GM23338 (cell line): ENCODE measurements at regions not wholly inside any gene's neighbourhood (a gene's known extent, or its start where the extent isn't known, plus 50 kb on each side); places are given as distances from the start of the nearest gene placed in this dataset.

Experiments
- ATAC-seq: fragments of 200-7000 bp; cut with Tn5 transposase; 3 replicates; pipeline ENCODE4 v1.9.1; 2020
- DNase-seq: peaks from one replicate; pipeline ENCODE4 v3.0.0-alpha.2; 2015; ENCODE audit warnings: low spot score
- H2AFZ ChIP-seq: fragments of 200-600 bp; sonication (generic); 2 replicates; pipeline ENCODE4 v1.8.0; 2016; ENCODE audit warnings: antibody characterized with exemption, mild to moderate bottlenecking, moderate library complexity
- H3F3A ChIP-seq: fragments of 200-600 bp; sonication (generic); replicated peaks from 2 replicates; pipeline ENCODE4 v1.8.0; 2017; ENCODE audit warnings: antibody characterized with exemption, mixed run types, low read depth
- H3K27ac ChIP-seq: fragments of 200-600 bp; sonication (generic); 2 replicates; pipeline ENCODE4 v1.6.1; 2016; ENCODE audit warnings: low read depth
- H3K27me3 ChIP-seq: fragments of 200-600 bp; sonication (generic); 2 replicates; pipeline ENCODE4 v1.8.0; 2016; ENCODE audit warnings: mild to moderate bottlenecking, mixed run types, moderate library complexity; ENCODE audit not compliant: insufficient read depth
- H3K36me3 ChIP-seq: fragments of 200-600 bp; sonication (generic); 2 replicates; pipeline ENCODE4 v1.8.0; 2016; ENCODE audit warnings: mild to moderate bottlenecking; ENCODE audit not compliant: insufficient read depth
- H3K4me1 ChIP-seq: fragments of 200-600 bp; sonication (generic); 2 replicates; pipeline ENCODE4 v1.8.0; 2016; ENCODE audit warnings: mild to moderate bottlenecking, moderate library complexity; ENCODE audit not compliant: insufficient read depth
- H3K4me2 ChIP-seq: fragments of 200-600 bp; sonication (generic); 2 replicates; pipeline ENCODE4 v1.7.1; 2017; ENCODE audit warnings: mixed run types
- H3K4me3 ChIP-seq: fragments of 200-600 bp; sonication (generic); 2 replicates; pipeline ENCODE4 v1.6.1; 2016; ENCODE audit warnings: mixed run types
- H3K79me2 ChIP-seq: fragments of 200-600 bp; sonication (generic); replicated peaks from 2 replicates; pipeline ENCODE4 v1.8.0; 2017; ENCODE audit warnings: mild to moderate bottlenecking; ENCODE audit not compliant: insufficient read depth
- H3K9me2 ChIP-seq: fragments of 200-600 bp; sonication (generic); 2 replicates; pipeline ENCODE4 v1.8.0; 2017; ENCODE audit not compliant: insufficient read depth
- H4K20me1 ChIP-seq: fragments of 200-600 bp; sonication (generic); replicated peaks from 2 replicates; pipeline ENCODE4 v1.8.0; 2017; ENCODE audit warnings: mild to moderate bottlenecking; ENCODE audit not compliant: insufficient read depth
- H3K27ac Mint-ChIP-seq: 2 replicates; pipeline ENCODE4 v1.8.0; 2020; ENCODE audit warnings: inconsistent platforms, mild to moderate bottlenecking, moderate library complexity, mixed read lengths
- H3K27me3 Mint-ChIP-seq: 3 replicates; pipeline ENCODE4 v1.8.0; 2022; ENCODE audit warnings: low read depth, mild to moderate bottlenecking, moderate library complexity, mixed read lengths, inconsistent platforms; ENCODE audit not compliant: insufficient read depth, poor library complexity
- H3K36me3 Mint-ChIP-seq: 3 replicates; pipeline ENCODE4 v1.8.0; 2021; ENCODE audit warnings: low read depth, mild to moderate bottlenecking, inconsistent platforms, moderate library complexity, mixed read lengths
- H3K4me1 Mint-ChIP-seq: 3 replicates; pipeline ENCODE4 v1.8.0; 2020; ENCODE audit warnings: mild to moderate bottlenecking, inconsistent platforms, mixed read lengths
- H3K4me3 Mint-ChIP-seq: 3 replicates; pipeline ENCODE4 v1.8.0; 2021; ENCODE audit warnings: moderate library complexity, mild to moderate bottlenecking, inconsistent platforms, mixed read lengths
- H3K9me3 Mint-ChIP-seq: 3 replicates; pipeline ENCODE4 v1.8.0; 2020; ENCODE audit warnings: moderate library complexity, mild to moderate bottlenecking, inconsistent platforms, mixed read lengths
- CREB1 ChIP-seq: fragments of 250-450 bp; sonication (Bioruptor Pico); IDR thresholded peaks from 2 replicates; pipeline ENCODE4 v1.5.0; 2020; ENCODE audit warnings: low read depth, mild to moderate bottlenecking, moderate library complexity
- ETS1 ChIP-seq: IDR thresholded peaks from 2 replicates; pipeline ENCODE4 v1.6.1; 2016; ENCODE audit warnings: antibody characterized with exemption
- EZH2 ChIP-seq: fragments of 200-600 bp; sonication (generic); IDR thresholded peaks from one replicate; pipeline ENCODE4 v1.8.0; 2017; ENCODE audit warnings: antibody characterized with exemption, mild to moderate bottlenecking, low read depth; ENCODE audit not compliant: unreplicated experiment
- EZH2phosphoT487 ChIP-seq: fragments of 200-600 bp; sonication (generic); IDR thresholded peaks from one replicate; pipeline ENCODE4 v1.8.1; 2018; ENCODE audit warnings: antibody characterized with exemption; ENCODE audit not compliant: unreplicated experiment
- JUNB ChIP-seq: IDR thresholded peaks from one replicate; pipeline ENCODE4 v1.6.1; 2016; ENCODE audit warnings: antibody characterized with exemption; ENCODE audit not compliant: unreplicated experiment
- NANOG ChIP-seq: IDR thresholded peaks from 2 replicates; pipeline ENCODE4 v1.6.1; 2016; ENCODE audit warnings: antibody characterized with exemption, borderline replicate concordance
- POLR2AphosphoS5 ChIP-seq: IDR thresholded peaks from 2 replicates; pipeline ENCODE4 v1.6.1; 2016; ENCODE audit warnings: antibody characterized with exemption, low read depth
- STAT1 ChIP-seq: IDR thresholded peaks from one replicate; pipeline ENCODE4 v1.6.1; 2016; ENCODE audit warnings: antibody characterized with exemption; ENCODE audit not compliant: unreplicated experiment
- ZNF114 ChIP-seq: fragments of 250-450 bp; sonication (Bioruptor Pico); IDR thresholded peaks from 2 replicates; pipeline ENCODE4 v1.5.0; 2020; ENCODE audit warnings: mild to moderate bottlenecking, moderate library complexity
- ZNF331 ChIP-seq: fragments of 250-450 bp; sonication (Bioruptor Pico); IDR thresholded peaks from 2 replicates; pipeline ENCODE4 v1.5.0; 2020; ENCODE audit warnings: low read depth, mild to moderate bottlenecking, moderate library complexity
- TF ChIP-seq, protein P1 (sequence below), 2 experiments: fragments of 200-600 bp in 1 of 2; sonication (generic) in 1 of 2; conservative IDR thresholded peaks; 2 replicates each; pipeline versions ENCODE4 v1.5.1 to v1.6.1; 2016 to 2017; ENCODE audit warnings: antibody characterized with exemption in 2 of 2, low read depth in 2 of 2, mild to moderate bottlenecking in 2 of 2, moderate library complexity in 1 of 2
- TF ChIP-seq, protein P2 (sequence below): IDR thresholded peaks from one replicate; pipeline ENCODE4 v1.6.1; 2018; ENCODE audit warnings: antibody characterized with exemption; ENCODE audit not compliant: unreplicated experiment
- TF ChIP-seq, protein P3 (sequence below): fragments of 250-450 bp; sonication (Bioruptor Pico); IDR thresholded peaks from 2 replicates; pipeline ENCODE4 v1.5.0; 2020; ENCODE audit warnings: mild to moderate bottlenecking, moderate library complexity

- Histone ChIP-seq H3K79me2 (no peaks in the 10 kb centered on the region), H3K4me1 (peaks cover 8% of the 10 kb centered on the region), H3K9me2 (peaks cover 7% of the 10 kb centered on the region; the same call in 1 of the 2 replicates), H3K4me2 (no peak overlapping the region), H3K36me3 (no peaks in the 10 kb centered on the region), H3K27ac (no peak overlapping the region), H3F3A (no peaks in the 10 kb centered on the region), H2AFZ (peak overlapping the region; percentile 88), H3K4me3 (no peak overlapping the region), H4K20me1 (no peaks in the 10 kb centered on the region), H3K27me3 (no peaks in the 10 kb centered on the region)
- TF ChIP-seq, protein P1, sequence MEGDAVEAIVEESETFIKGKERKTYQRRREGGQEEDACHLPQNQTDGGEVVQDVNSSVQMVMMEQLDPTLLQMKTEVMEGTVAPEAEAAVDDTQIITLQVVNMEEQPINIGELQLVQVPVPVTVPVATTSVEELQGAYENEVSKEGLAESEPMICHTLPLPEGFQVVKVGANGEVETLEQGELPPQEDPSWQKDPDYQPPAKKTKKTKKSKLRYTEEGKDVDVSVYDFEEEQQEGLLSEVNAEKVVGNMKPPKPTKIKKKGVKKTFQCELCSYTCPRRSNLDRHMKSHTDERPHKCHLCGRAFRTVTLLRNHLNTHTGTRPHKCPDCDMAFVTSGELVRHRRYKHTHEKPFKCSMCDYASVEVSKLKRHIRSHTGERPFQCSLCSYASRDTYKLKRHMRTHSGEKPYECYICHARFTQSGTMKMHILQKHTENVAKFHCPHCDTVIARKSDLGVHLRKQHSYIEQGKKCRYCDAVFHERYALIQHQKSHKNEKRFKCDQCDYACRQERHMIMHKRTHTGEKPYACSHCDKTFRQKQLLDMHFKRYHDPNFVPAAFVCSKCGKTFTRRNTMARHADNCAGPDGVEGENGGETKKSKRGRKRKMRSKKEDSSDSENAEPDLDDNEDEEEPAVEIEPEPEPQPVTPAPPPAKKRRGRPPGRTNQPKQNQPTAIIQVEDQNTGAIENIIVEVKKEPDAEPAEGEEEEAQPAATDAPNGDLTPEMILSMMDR (conservative IDR thresholded peaks at IDR 0.05; ENCODE audit: low read depth in 2 of 2): no peak
- no peak for TF ChIP-seq ZNF331
- TF ChIP-seq NANOG: no peak
- no peak for TF ChIP-seq EZH2
- no peak for TF ChIP-seq POLR2AphosphoS5
- no peak for TF ChIP-seq ZNF114 (CRISPR knock-in tag)
- TF ChIP-seq ETS1: no peak
- TF ChIP-seq STAT1: no peak
- TF ChIP-seq, protein P2, sequence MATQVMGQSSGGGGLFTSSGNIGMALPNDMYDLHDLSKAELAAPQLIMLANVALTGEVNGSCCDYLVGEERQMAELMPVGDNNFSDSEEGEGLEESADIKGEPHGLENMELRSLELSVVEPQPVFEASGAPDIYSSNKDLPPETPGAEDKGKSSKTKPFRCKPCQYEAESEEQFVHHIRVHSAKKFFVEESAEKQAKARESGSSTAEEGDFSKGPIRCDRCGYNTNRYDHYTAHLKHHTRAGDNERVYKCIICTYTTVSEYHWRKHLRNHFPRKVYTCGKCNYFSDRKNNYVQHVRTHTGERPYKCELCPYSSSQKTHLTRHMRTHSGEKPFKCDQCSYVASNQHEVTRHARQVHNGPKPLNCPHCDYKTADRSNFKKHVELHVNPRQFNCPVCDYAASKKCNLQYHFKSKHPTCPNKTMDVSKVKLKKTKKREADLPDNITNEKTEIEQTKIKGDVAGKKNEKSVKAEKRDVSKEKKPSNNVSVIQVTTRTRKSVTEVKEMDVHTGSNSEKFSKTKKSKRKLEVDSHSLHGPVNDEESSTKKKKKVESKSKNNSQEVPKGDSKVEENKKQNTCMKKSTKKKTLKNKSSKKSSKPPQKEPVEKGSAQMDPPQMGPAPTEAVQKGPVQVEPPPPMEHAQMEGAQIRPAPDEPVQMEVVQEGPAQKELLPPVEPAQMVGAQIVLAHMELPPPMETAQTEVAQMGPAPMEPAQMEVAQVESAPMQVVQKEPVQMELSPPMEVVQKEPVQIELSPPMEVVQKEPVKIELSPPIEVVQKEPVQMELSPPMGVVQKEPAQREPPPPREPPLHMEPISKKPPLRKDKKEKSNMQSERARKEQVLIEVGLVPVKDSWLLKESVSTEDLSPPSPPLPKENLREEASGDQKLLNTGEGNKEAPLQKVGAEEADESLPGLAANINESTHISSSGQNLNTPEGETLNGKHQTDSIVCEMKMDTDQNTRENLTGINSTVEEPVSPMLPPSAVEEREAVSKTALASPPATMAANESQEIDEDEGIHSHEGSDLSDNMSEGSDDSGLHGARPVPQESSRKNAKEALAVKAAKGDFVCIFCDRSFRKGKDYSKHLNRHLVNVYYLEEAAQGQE: no peak
- TF ChIP-seq CREB1: no peak
- no peak for TF ChIP-seq JUNB
- no peak for TF ChIP-seq EZH2phosphoT487
- TF ChIP-seq, protein P3, sequence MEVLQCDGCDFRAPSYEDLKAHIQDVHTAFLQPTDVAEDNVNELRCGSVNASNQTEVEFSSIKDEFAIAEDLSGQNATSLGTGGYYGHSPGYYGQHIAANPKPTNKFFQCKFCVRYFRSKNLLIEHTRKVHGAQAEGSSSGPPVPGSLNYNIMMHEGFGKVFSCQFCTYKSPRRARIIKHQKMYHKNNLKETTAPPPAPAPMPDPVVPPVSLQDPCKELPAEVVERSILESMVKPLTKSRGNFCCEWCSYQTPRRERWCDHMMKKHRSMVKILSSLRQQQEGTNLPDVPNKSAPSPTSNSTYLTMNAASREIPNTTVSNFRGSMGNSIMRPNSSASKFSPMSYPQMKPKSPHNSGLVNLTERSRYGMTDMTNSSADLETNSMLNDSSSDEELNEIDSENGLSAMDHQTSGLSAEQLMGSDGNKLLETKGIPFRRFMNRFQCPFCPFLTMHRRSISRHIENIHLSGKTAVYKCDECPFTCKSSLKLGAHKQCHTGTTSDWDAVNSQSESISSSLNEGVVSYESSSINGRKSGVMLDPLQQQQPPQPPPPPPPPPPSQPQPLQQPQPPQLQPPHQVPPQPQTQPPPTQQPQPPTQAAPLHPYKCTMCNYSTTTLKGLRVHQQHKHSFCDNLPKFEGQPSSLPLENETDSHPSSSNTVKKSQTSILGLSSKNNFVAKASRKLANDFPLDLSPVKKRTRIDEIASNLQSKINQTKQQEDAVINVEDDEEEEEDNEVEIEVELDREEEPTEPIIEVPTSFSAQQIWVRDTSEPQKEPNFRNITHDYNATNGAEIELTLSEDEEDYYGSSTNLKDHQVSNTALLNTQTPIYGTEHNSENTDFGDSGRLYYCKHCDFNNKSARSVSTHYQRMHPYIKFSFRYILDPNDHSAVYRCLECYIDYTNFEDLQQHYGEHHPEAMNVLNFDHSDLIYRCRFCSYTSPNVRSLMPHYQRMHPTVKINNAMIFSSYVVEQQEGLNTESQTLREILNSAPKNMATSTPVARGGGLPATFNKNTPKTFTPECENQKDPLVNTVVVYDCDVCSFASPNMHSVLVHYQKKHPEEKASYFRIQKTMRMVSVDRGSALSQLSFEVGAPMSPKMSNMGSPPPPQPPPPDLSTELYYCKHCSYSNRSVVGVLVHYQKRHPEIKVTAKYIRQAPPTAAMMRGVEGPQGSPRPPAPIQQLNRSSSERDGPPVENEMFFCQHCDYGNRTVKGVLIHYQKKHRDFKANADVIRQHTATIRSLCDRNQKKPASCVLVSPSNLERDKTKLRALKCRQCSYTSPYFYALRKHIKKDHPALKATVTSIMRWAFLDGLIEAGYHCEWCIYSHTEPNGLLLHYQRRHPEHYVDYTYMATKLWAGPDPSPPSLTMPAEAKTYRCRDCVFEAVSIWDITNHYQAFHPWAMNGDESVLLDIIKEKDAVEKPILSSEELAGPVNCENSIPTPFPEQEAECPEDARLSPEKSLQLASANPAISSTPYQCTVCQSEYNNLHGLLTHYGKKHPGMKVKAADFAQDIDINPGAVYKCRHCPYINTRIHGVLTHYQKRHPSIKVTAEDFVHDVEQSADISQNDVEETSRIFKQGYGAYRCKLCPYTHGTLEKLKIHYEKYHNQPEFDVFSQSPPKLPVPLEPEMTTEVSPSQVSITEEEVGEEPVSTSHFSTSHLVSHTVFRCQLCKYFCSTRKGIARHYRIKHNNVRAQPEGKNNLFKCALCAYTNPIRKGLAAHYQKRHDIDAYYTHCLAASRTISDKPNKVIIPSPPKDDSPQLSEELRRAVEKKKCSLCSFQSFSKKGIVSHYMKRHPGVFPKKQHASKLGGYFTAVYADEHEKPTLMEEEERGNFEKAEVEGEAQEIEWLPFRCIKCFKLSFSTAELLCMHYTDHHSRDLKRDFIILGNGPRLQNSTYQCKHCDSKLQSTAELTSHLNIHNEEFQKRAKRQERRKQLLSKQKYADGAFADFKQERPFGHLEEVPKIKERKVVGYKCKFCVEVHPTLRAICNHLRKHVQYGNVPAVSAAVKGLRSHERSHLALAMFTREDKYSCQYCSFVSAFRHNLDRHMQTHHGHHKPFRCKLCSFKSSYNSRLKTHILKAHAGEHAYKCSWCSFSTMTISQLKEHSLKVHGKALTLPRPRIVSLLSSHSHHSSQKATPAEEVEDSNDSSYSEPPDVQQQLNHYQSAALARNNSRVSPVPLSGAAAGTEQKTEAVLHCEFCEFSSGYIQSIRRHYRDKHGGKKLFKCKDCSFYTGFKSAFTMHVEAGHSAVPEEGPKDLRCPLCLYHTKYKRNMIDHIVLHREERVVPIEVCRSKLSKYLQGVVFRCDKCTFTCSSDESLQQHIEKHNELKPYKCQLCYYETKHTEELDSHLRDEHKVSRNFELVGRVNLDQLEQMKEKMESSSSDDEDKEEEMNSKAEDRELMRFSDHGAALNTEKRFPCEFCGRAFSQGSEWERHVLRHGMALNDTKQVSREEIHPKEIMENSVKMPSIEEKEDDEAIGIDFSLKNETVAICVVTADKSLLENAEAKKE (CRISPR knock-in tag): no peak
- Mint-ChIP-seq H3K27me3 (peaks cover under 1% of the 10 kb centered on the region), H3K36me3 (no peaks in the 10 kb centered on the region), H3K4me3 (no peak overlapping the region), H3K9me3 (no peaks in the 10 kb centered on the region), H3K27ac (no peak overlapping the region), H3K4me1 (peaks cover 7% of the 10 kb centered on the region; the same call in 2 of the 3 replicates)
- DNase-seq (no peak), ATAC-seq (no peak)
These were observed 408.0 kb downstream of the RNF144A start for GRCh38 chr2:7325186-7325585.
